ENCODE measurements at regions not wholly inside any gene's neighbourhood (a gene's known extent, or its start where the extent isn't known, plus 50 kb on each side); places are given as distances from the start of the nearest gene placed in this dataset.

DNA sequence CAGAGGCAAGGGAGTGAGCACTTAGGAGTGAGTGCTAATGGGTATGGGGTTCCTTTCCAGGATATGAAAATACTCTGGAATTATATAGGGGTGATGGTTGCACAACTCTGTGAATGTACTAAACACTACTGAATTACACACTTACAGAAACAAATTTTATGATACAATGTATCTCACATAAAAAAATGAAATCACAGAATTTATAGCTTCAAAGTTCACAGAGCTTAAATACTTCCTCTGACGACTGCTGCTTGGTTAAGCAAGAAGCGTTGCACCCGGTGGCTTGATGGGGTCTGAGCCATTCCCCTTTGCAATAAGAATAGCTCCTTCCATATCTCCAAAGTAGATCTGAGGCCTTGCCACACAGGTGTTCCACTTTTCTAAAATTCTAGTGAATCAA is 835.1 kb downstream of the TSN start:
- DNase-seq: no peak

DNA sequence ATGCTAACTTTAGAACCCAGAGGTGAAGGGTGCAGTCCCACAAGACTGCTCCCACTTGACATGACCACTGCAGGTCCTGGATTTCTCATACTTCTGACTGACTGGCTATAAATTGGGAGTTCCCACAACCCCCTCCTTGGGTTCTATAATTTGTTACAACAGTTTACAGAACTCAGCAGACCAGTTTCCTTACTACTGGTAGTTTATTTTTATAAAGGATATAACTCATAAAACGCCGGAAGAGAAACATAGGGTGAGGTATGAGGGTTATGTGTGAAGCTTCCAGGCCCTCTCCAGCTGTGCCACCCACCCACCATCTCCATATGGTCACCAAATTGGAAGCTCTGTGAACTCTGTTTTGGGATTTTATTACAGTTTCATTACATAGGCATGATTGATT is 839.6 kb downstream of the TSN start:
- DNase-seq: no peak

DNA sequence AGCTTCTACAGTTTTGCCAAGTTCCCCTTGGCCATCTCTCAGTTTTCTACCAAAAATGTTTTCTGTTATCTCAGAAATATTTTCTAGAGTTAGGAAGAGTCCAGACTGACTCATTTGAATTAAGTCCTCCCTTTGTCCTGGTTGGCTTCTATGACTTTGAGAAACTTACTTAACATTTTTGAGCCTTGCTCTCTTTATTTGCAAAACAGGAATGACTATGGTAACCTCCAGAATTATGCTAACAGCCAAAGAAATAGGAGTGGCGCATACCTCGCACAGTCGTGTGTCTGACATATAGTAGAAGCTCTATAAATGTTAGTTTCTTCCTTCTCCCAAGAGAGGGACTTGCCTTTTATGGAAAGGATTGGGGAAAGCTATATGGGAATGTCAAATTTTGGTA is 841.1 kb downstream of the TSN start:
- no peak for DNase-seq

DNA sequence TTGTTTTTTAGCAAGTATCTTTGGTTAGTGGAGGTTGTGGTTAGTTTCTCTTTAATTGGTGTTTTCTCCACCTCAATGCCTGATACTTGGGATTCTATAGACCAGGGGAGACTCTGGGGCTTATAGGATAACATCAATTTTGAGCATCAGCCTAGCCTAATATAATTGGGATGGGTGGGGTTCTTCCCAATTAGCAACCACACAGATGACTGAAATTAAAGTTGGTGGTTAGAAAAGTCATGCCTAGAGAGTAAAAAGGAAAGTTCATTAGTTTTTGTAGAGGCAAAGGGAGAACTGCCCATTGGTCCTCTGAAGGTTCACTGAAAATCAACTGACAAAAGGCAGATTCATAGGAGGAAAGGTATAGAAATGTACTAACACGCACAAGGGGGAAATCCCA is 843.3 kb downstream of the TSN start:
- no peak for DNase-seq

DNA sequence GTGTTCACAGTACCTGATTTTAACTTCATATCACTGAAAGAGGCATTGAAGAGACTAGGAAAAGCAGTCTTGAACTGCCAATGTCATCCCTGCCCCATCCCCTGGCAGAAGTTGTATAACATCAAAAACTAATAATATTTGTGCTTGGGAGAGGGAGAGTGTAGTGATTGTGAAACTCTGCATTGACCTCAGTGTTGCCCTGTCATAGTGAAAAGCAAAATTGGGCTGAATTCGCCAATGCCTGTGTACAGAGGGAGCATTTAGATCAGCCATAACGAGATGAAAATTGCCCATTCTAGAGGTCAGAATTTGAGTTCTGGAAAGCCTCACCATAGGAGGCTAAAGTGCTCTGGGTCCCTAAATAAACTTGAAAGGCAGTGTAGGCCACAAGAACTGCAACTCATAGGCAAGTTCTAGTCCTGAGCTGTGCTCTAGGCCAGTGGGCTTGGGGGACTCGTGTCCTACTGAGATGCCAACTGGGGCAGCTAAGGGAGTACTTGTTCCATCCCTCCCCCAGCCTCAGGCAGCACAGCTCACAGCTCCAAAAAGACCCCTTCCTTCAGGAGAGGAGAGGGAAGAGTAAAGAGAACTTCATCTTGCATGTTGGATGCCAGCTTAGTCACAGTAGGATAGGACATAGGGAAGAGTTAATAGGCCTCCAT is 855.6 kb downstream of the TSN start:
- no peak for DNase-seq

DNA sequence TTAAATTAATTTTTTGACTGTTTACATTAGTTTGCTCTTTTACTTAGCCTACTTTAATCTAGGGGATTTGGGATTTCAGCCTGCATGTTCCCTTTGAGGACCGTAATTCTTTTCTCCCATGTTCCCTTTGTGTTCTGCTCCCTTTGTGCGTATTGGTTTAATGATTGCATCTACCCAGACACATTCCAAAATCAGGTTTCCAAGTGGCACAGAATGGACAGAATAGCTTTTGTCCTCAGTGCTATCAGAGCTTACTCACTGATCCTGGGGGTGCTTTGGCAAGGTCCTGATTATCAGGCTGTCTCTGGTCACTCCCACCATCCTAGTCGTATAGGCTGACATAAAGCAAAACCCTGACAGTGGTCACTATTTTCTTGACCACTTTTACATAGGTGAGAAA is 867.5 kb downstream of the TSN start:
- DNase-seq: no peak

DNA sequence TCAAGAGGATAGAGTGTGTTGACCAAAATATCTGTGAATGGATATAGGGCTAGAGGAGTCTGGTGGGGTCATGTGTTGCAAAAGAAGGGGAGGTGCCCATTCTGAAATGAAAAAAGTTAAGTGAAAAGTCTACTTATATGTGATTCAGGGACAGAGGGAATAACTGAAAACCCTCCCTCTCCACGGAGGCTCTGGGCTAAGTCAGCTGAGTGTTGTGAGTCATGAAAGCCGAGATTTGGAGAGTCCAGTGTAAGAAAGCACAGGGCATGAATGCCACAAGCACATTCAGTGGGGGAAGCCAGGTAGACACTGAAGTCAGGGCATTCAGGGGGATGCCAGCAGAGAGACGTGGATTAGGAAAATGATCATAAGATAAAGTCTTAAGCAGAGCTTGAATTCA is 871.9 kb downstream of the TSN start:
- DNase-seq: no peak

DNA sequence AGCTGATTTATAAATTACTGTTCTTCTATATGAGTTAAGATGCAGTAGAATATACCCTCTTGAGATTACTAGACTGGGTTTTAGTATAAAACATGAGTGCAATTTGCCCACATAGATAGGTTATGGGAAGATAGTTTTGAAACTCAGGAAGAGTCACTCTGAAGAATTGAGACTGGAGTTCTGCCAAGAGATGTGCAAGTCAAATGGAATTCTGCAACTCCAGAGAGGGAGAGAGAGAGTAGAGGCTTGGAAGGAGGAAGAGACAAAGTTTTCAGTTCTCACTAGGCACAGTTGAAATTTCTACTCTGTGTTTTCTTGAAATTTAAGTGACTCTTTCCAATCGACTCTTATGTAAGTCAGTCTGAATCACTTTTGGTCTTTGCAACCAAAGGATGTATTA is 878.8 kb downstream of the TSN start:
- DNase-seq: no peak

DNA sequence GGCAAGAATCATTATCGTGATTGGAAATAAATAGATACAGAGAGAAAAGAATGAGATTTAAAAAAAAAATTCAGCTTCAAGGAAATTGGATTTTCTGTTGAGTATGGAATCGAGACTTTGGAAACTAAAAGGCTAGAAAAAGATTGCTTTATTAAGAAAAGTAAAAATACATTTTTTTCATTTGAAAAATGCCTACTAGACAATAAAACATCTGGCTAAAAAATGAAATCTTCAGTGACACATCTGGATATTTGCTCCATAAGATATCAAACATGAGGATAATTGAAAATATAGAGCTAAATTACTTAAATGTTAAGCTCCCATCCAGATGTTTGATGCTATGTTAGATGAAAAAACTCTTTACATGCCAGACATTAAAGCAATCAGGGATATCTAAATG is 879.5 kb downstream of the TSN start:
- DNase-seq: no peak

DNA sequence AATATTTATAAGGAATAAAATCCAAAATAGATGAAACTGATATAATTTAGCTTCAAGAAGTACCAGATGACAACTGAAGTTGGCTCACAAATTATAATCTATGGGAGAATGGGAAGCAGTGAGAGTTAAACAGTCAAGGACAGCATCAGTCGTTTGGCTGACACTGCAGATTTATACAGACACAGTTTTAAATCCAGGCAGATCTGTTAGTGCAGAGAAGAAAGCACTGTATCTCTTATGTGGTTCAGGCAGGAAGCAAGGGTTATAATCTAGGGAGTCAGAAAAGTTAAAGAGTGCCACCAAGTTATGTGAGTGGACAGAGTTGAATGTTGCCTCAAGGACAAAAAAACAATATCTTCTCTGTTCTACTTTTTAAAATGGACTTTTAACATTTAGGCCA is 880.2 kb downstream of the TSN start:
- DNase-seq: no peak

DNA sequence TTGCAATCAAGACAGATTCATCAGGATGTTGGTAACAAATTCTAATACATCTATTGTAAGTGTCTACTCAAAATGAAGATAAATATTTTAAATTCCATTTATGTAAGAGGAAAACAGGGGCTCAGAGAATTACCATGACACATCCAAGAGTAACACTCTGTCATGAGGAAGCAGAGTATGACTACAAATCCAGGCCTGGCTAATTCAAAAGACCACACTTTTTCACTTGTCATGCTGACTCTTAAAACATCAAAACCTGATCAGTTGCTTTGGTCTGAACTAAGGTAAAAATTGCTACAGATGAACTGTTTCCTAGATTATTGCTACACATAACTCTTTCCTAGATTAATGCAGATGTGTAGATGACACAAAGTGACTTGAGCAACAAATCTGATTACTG is 880.6 kb downstream of the TSN start:
- no peak for DNase-seq

DNA sequence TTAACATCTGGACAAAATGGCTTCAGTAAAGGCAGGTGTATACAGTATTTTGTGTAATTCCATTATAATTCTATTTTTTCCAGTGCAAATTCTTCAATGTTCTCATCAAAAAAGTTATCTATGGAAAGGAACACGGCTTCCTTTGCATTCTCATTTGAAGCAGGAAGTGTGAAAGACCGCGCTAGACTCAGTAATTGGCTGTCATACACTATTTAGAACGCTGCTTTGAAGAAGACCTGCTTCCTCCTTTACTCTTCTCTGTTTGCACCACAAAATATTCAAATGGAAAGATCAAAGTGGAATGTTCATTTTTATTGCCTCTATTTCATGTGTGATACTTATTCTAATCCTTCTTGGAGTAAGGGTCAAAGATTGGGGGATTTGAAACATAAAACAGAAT is 883.7 kb downstream of the TSN start:
- DNase-seq: no peak

DNA sequence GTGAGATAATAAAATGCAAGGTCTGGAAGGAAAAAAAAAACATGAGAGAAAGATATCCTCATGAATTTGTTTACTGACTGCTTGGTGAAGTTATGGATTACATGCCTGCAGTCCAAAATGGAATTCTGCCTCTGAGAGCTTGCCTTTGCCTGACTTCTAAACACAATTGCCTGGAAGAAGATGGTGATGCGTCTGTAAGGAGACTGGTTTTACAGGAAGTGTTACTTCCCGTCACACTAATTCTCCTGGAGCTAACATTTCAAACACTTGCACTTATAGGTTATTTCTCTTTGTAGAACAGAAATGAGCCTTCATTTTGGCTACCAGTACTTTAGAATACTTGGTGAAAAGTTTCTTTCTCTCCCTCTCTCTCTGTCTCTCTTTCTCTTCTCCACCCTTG is 884.3 kb downstream of the TSN start:
- no peak for DNase-seq

DNA sequence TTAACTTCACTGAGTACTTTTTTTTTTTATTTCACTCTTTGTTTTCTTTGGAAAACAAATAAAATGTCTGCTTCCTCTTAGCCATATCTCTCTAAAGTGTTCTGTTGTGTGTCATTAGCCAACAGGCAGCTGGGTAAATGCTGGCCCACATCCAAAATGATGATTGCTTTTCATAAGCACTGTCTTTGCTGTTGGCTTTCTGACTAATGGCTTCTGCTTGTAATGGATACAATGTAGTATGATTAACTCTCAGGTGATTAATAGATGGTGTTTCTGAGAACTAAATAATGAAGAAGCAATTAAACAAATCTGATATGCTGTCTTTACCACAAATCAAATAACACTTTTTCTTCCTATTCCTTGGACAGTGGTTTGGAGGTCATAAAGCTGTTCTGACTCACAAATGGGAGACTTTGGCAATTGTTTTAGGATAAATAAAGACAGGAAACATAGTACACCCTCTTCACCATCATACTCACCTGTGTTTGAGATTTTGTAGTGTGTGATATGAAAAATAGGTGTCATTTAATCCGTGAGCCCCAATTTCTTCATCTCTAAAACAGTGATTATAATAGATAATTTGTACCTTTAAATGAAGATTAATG is 888.4 kb downstream of the TSN start:
- no peak for DNase-seq

DNA sequence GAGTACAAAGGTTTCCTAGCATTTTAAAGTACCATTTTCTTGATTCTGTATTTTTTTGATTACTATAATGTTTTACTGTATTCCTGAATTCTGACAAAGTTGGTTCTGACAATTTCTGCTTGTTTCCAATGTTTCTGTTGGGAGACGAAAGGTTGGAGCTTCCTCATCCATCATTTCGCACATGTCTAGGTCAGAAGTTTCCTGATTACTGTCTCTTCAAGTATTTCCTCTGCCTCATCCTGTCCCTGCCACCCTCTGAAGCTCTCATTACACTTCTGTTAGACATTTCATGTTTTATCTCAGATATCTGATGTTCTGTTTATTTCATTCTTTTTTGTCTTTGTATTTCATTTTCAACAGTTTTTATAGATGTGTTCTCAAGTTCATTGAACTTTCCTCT is 895.8 kb downstream of the TSN start:
- DNase-seq: no peak

DNA sequence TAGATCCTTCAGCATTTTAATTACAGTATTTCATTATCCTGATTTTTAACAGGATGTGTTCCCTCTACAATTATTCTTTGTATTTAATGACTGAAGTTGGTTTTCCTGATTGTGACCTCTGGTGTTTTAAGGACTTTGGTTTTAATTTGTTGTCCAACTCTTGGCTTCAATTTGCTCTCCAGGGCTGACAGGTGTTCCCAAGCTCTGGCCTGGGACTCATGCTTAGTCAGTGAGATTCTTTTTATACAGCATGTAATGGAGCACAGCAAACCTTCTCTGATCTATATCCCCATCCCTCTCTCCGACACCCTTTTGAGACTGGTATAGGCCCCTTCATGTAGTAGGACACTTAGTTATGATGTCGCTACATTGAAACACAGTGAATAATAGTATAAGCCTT is 896.3 kb downstream of the TSN start:
- DNase-seq: no peak

DNA sequence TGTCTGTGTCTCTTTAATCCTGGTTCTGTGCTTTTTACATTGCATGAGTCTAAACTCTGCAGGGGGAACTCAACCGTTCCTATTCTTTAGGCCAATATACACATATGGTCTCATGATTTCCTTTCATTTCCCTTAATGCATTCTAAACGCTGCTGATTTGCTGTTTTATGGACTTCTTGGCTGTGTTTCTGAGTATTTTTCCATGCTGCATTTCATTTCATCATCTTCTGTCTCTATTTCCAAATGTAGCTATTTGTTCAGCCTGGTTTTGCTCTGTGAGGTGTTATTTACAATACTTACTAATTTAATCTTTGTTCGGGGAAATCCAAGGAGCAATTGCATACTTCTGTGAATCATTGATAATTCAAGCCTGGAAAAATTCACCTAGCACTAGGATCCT is 897.2 kb downstream of the TSN start:
- no peak for DNase-seq

DNA sequence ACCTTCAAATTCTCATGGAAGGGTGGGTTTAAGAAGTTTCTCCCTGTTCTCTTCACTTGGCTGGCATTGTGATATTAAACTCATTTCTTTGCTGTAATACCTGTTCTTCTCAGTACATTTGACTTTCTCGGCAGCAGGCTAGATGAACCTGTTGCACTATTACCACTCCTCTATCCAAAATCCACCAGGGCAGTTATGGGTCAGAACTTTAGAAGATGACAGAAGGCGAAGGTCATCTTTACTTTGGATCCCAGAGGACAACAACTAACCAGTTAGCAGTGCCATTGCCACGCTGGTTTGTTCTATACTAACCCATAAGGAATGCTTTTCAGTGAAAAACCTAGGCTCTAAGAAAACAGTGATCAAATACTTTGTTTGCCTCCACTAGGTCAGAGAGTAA is 901.0 kb downstream of the TSN start:
- DNase-seq: no peak

DNA sequence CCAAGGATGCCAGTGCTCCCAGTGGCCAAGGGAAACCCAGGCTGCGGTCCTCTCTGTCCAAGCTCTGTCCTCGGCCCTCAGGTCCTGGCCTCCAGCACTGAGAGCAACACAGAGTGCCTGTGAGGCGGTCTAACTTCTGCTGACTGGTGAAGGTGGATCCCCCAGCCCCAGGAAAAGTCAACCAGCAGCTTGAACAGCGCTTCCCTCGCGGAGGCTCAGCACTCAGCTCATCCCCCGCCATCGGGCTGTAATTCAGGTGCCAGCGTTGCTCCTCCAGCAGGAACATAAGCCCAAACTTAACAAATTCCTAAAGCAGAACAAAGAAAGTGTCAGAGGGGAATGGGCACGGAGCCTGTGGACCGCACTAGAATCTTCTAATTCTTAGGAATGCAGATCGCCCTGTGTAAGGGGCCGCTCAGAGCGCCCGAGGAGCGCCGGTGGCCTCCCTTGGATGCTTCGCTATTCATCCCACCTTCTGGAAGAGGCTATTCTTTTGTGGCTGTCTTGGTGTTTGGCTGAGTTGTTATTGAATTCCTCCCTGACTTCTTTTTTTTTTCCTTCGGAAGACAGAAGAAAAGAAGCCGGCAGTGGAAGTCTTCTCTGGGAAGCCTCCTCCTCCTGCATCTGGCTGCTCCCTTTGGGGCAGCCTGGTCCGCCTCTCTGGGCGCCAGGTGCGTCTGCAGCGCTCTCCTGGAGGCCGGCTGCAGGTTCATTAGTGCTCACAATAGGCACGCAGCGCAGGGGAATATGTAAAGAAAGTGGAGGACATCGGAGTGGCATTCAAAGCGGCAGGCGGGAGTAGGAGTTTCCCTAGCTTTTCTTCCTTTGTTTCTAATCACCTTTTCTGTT is 905.6 kb downstream of the TSN start:
- no peak for DNase-seq

DNA sequence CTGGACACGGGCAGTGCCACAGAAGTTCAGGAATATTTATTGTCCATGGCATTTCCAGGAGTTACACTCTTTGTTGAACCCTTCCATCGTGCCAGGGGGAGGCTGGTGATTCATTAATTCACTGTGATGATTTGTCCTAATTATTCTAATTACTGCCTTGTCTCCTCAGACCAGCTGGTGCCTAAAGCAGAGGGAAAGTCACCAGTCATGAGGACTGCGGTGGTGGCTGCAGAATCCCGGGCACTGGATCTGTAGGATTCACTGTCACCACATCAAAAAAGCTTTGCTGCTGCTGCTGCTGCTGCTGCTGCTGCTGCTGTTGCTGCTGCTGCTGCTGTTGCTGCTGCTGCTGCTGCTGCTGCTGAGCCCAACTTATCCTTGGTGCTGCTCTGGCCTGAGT is 908.2 kb downstream of the TSN start:
- no peak for DNase-seq

DNA sequence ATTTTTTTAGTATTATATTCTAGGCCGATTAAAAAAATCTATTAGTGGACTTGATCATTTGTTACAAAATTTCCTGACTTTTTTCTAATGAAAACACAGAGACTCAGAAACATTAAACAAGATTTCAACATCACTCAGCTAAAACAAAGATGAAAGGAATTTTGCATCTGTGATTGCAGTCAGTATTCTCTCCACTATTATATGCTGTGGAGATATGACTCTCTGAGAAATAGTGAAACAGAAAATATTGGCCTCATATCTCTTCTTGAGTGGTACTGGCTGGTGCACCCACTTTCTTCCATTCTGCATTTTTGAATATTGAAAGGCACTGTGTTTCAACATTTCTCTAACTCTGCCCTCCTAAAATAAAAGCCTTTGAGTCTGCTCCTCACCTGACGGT is 914.2 kb downstream of the TSN start:
- no peak for DNase-seq

DNA sequence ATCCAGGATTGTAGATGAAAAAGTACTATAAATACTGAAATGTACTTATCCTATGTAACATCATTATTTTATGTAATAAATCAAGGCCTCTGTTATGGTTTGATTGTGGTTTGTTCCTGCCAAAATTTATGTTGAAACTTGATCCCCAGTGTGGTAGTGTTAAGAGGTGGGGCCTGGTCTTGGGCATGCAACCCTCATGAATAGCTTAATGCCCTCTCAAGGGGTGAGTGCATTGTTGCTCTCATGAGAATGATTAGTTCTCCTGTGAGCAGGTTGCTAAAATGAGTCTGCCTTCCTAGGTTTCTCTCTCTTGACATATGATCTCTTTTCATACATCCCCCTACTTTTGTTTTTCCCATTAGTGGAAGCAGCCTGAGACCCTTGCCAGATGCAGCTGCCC is 915.4 kb downstream of the TSN start:
- DNase-seq: no peak

DNA sequence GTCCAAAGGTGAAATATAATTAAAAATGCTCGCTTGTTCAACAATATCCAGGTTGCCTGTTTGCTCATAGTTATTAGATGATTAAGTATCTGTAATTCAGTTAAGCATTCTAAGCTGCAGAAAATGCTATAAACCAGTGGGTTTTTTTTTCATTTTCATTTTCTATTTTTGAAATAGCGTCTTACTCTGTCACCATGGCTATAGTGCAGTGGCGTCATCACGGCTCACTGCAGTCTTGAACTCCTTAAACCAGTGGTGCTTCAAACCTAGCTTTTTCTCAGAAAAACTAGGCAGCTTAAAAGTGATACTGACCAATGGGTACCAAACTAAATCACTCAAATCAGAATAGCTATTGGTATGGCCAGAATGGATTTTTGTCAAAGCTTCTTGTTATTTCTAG is 925.2 kb downstream of the TSN start:
- DNase-seq: no peak

DNA sequence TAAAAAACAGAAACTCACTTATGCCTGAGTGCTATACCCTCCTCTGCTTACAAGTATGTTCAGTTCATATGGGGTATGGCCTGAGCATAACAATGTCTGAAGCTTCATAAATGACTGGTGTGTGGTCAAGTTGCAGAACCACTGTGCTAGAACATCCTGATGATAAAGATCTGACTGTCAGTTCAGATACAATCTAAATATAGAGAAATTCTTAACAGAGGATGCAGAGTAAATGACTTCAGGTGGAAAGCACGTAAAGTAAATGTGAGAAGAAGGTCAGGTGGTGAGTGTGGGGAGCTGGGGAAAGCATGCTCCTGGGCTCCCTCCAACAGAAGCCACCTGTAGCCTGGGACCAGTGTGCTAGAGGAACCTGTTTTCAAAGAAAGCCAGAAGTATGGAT is 926.2 kb downstream of the TSN start:
- no peak for DNase-seq

DNA sequence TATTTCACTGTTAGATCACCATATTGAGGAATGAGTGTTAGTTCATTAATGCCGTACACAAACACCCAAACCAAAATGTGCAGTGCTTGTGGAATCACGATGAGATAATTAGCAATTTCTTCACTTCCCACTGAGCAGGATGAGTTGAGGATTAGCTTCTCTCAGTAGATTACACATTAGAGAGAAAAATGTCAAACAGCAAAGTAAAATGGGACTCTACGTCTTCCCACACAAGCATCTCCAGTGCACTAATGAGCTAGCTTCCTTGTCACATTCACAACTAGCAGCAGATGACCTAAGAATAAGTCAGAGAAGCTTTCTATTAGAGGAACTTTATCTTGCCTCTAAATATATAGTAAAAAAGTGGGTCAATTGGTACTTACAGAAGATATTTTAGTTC is 926.9 kb downstream of the TSN start:
- no peak for DNase-seq

Measured in activated CD4-positive, CD25-positive, alpha-beta regulatory T cell (primary cell).